ENCODE measurements at regions not wholly inside any gene's neighbourhood (a gene's known extent, or its start where the extent isn't known, plus 50 kb on each side); places are given as distances from the start of the nearest gene placed in this dataset.

GRCh38 chr6:140379919-140380318 lies 1005.5 kb upstream of the CITED2 start:
- TF ChIP-seq, protein P1, sequence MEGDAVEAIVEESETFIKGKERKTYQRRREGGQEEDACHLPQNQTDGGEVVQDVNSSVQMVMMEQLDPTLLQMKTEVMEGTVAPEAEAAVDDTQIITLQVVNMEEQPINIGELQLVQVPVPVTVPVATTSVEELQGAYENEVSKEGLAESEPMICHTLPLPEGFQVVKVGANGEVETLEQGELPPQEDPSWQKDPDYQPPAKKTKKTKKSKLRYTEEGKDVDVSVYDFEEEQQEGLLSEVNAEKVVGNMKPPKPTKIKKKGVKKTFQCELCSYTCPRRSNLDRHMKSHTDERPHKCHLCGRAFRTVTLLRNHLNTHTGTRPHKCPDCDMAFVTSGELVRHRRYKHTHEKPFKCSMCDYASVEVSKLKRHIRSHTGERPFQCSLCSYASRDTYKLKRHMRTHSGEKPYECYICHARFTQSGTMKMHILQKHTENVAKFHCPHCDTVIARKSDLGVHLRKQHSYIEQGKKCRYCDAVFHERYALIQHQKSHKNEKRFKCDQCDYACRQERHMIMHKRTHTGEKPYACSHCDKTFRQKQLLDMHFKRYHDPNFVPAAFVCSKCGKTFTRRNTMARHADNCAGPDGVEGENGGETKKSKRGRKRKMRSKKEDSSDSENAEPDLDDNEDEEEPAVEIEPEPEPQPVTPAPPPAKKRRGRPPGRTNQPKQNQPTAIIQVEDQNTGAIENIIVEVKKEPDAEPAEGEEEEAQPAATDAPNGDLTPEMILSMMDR (IDR thresholded peaks at IDR 0.05) = no peak
- no peak for TF ChIP-seq POLR2A (IDR thresholded peaks at IDR 0.05)
